GM12878 (cell line): ENCODE measurements at regions not wholly inside any gene's neighbourhood (a gene's known extent, or its start where the extent isn't known, plus 50 kb on each side); places are given as distances from the start of the nearest gene placed in this dataset.

Experiments used
- ATAC-seq: fragments of 200-7000 bp; cut with Tn5 transposase; 3 replicates; pipeline ENCODE4 v1.9.1; 2020; ENCODE audit warnings: mild to moderate bottlenecking, moderate library complexity
- BruUV-seq: library from RNA; stranded (reverse); fragments of 400-500 nt; replicated peaks from 2 replicates; lab custom pipeline; 2021; lab: Mats Ljungman, UMichigan
- CTCF ChIA-PET: fragments of 300-600 bp; sonication (Branson Sonifier 250); formaldehyde crosslinking; extraction: SDS; loops from one replicate; lab custom pipeline; 2021; ENCODE audit warnings: inconsistent platforms; lab: Yijun Ruan, JAX
- POLR2A ChIA-PET: fragments of 350-600 bp; formaldehyde crosslinking; extraction: SDS; loops from one replicate; lab custom pipeline; 2021; ENCODE audit warnings: inconsistent platforms; lab: Charles Lee
- RAD21 ChIA-PET: fragments of 300-600 bp; sonication (Branson Sonifier 250); formaldehyde crosslinking; loops from one replicate; lab custom pipeline; 2023; ENCODE audit warnings: antibody characterized with exemption; ENCODE audit not compliant: unreplicated experiment; lab: Charles Lee
- SMC1A ChIA-PET: fragments of 300-600 bp; sonication (Branson Sonifier 250); formaldehyde crosslinking; loops from one replicate; lab custom pipeline; 2023; ENCODE audit not compliant: unreplicated experiment, uncharacterized antibody; lab: Charles Lee
- DNase-seq: peaks from one replicate; pipeline ENCODE4 v3.0.0-alpha.2; 2011; ENCODE audit warnings: low read depth, low spot score
- FAIRE-seq: peaks from 3 replicates; lab custom pipeline; 2011; peaks lifted over from hg19 to GRCh38; lab: Jason Lieb, UNC
- H2AFZ ChIP-seq: 2 replicates; pipeline ENCODE4 v1.6.0; 2011; ENCODE audit warnings: low read depth, low read length, control low read depth; ENCODE audit not compliant: control insufficient read depth
- H3K27ac ChIP-seq: 2 replicates; pipeline ENCODE4 v1.5.1; 2011; ENCODE audit warnings: control low read depth; ENCODE audit not compliant: control insufficient read depth, insufficient read depth
- H3K27me3 ChIP-seq, 2 experiments: replicated peaks in 1 of 2; 2 replicates each; pipeline versions ENCODE4 v1.6.0 to v1.6.1; 2011; ENCODE audit warnings: low read length in 1 of 2; ENCODE audit not compliant: control insufficient read depth in 2 of 2, insufficient read depth in 2 of 2
- H3K36me3 ChIP-seq, 2 experiments: 2 replicates each; pipeline ENCODE4 v1.5.1; 2011; ENCODE audit warnings: low read length in 1 of 2; ENCODE audit not compliant: control insufficient read depth in 2 of 2, insufficient read depth in 2 of 2
- H3K4me1 ChIP-seq: 2 replicates; pipeline ENCODE4 v1.6.1; 2011; ENCODE audit warnings: mild to moderate bottlenecking, low read length, moderate library complexity, mixed read lengths; ENCODE audit not compliant: control insufficient read depth, insufficient read depth
- H3K4me2 ChIP-seq: 2 replicates; pipeline ENCODE4 v1.6.0; 2011; ENCODE audit warnings: control low read depth; ENCODE audit not compliant: control insufficient read depth, insufficient read depth
- H3K4me3 ChIP-seq: fragments of 200-600 bp; sonication (generic); 2 replicates; pipeline ENCODE4 v1.5.1; 2016
- H3K79me2 ChIP-seq: 2 replicates; pipeline ENCODE4 v1.6.0; 2011; ENCODE audit warnings: low read length; ENCODE audit not compliant: control insufficient read depth, insufficient read depth
- H3K9ac ChIP-seq: 2 replicates; pipeline ENCODE4 v1.8.0; 2011; ENCODE audit warnings: low read length, control low read depth, mixed read lengths; ENCODE audit not compliant: control insufficient read depth, insufficient read depth
- H3K9me3 ChIP-seq: replicated peaks from 3 replicates; pipeline ENCODE4 v1.5.1; 2011; ENCODE audit warnings: mild to moderate bottlenecking, low read length; ENCODE audit not compliant: control insufficient read depth, insufficient read depth
- H4K20me1 ChIP-seq: 2 replicates; pipeline ENCODE4 v1.6.0; 2011; ENCODE audit not compliant: control insufficient read depth, insufficient read depth
- ASH2L ChIP-seq: fragments of 300-600, 200-600 bp; sonication (generic); IDR thresholded peaks from 2 replicates; pipeline ENCODE4 v1.6.1; 2017; ENCODE audit warnings: low read depth, mild to moderate bottlenecking, borderline replicate concordance
- CBX3 ChIP-seq: fragments of 200-600 bp; sonication (generic); IDR thresholded peaks from 2 replicates; pipeline ENCODE4 v1.6.1; 2016; ENCODE audit warnings: low read depth, borderline replicate concordance
- EGR1 ChIP-seq, 2 experiments: IDR thresholded peaks; 1 replicate in 1 of 2; 2 replicates in 1 of 2; pipeline ENCODE4 v1.6.1; 2011 to 2012; ENCODE audit warnings: low read depth in 2 of 2, low read length in 2 of 2, borderline replicate concordance in 1 of 2, mild to moderate bottlenecking in 1 of 2, moderate library complexity in 1 of 2
- EP300 ChIP-seq, 2 experiments: fragments of 150-350 bp in 1 of 2; IDR thresholded peaks; 2 replicates each; pipeline ENCODE4 v1.6.1; 2011 to 2012; ENCODE audit warnings: low read depth in 2 of 2, low read length in 2 of 2, borderline replicate concordance in 1 of 2, improper control_type of control experiment in 1 of 2, inconsistent platforms in 1 of 2; ENCODE audit not compliant: control insufficient read depth in 1 of 2
- GABPA ChIP-seq: IDR thresholded peaks from 2 replicates; pipeline ENCODE4 v1.6.1; 2014; ENCODE audit warnings: antibody characterized with exemption, low read depth, mild to moderate bottlenecking, inconsistent platforms
- KAT2A ChIP-seq: conservative IDR thresholded peaks from 2 replicates; pipeline ENCODE4 v1.6.1; 2011; ENCODE audit warnings: low read depth, low read length; ENCODE audit not compliant: control insufficient read depth
- KDM1A ChIP-seq: fragments of 200-600 bp; sonication (generic); IDR thresholded peaks from 2 replicates; pipeline ENCODE4 v1.6.1; 2016; ENCODE audit warnings: borderline replicate concordance
- NFXL1 ChIP-seq: fragments of 450-650 bp; IDR thresholded peaks from 2 replicates; pipeline ENCODE4 v1.6.1; 2017; ENCODE audit warnings: antibody characterized with exemption, mild to moderate bottlenecking, borderline replicate concordance
- PAX8 ChIP-seq: fragments of 450-650 bp; IDR thresholded peaks from 2 replicates; pipeline ENCODE4 v1.6.1; 2017; ENCODE audit warnings: mild to moderate bottlenecking, moderate library complexity
- POLR2AphosphoS5 ChIP-seq: IDR thresholded peaks from 2 replicates; pipeline ENCODE4 v1.6.1; 2011; ENCODE audit warnings: mild to moderate bottlenecking, low read length, inconsistent platforms
- SIN3A ChIP-seq: IDR thresholded peaks from 2 replicates; pipeline ENCODE4 v1.6.1; 2012; ENCODE audit warnings: low read depth, low read length, improper control_type of control experiment
- SIX5 ChIP-seq: IDR thresholded peaks from 2 replicates; pipeline ENCODE4 v1.6.1; 2011; ENCODE audit warnings: mild to moderate bottlenecking, low read depth, low read length, moderate library complexity; ENCODE audit not compliant: severe bottlenecking
- SMARCA5 ChIP-seq: fragments of 450-650 bp; IDR thresholded peaks from 2 replicates; pipeline ENCODE4 v1.6.1; 2017; ENCODE audit warnings: mild to moderate bottlenecking
- SRF ChIP-seq, 2 experiments: IDR thresholded peaks; 2 replicates each; pipeline ENCODE4 v1.6.1; 2011; ENCODE audit warnings: low read depth in 2 of 2, low read length in 2 of 2, mild to moderate bottlenecking in 1 of 2, moderate library complexity in 1 of 2
- TAF1 ChIP-seq: IDR thresholded peaks from 2 replicates; pipeline ENCODE4 v1.6.1; 2011; ENCODE audit warnings: mild to moderate bottlenecking, low read depth, low read length, borderline replicate concordance
- TBL1XR1 ChIP-seq: IDR thresholded peaks from 2 replicates; pipeline ENCODE4 v1.6.1; 2012; ENCODE audit warnings: low read depth, low read length, improper control_type of control experiment
- ZNF622 ChIP-seq: fragments of 450-650 bp; IDR thresholded peaks from 2 replicates; pipeline ENCODE4 v1.6.1; 2017; ENCODE audit warnings: mild to moderate bottlenecking, inconsistent platforms
- in situ Hi-C: fragments of 300-500 bp; cut with MboI; formaldehyde crosslinking; loops from 9 replicates; pipeline ENCODE4 v1.14.3; 2018; ENCODE audit warnings: mixed read lengths
- intact Hi-C: fragments of 100-400 bp; cut with micrococcal nuclease; formaldehyde crosslinking; loops from one replicate; pipeline ENCODE4 v1.14.2; 2022; ENCODE audit not compliant: unreplicated experiment
- TF ChIP-seq, protein P1 (sequence below): fragments of 150-350 bp; IDR thresholded peaks from 2 replicates; pipeline ENCODE4 v1.6.1; 2014; ENCODE audit warnings: mild to moderate bottlenecking, low read depth, low read length

DNA sequence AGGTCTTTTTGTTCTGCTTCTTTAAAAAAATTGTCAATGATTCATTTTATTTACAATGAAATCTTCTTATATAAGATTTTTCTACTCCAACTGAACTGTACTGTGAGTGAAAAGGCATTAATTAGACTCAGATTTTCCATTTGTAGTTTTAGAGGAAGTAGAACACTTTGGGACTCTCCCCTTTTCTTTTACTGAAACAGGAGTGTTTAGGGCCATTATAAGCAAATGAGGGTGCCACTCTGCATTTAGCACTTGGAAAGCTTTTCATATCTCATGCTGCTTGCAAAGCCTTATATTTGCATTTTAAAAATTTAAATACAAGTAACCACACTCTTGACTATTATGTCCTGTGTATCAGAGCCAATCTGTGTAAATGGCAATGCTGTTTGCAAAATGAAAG lies 584.3 kb downstream of the KLHL13 start:
- ChIA-PET POLR2A (no interaction called here), RAD21 (no interaction called here), CTCF (no interaction called here), SMC1A (no interaction called here)
- no peak overlapping the region for H3K27ac ChIP-seq
- H3K9ac ChIP-seq: no peak overlapping the region
- intact Hi-C loops (no loop called here), in situ Hi-C loops (no loop called here)
- H3K79me2 ChIP-seq: no peaks in the 10 kb centered on the region
- DNase-seq (no peak), ATAC-seq (no peak), FAIRE-seq (no peak)
- H3K9me3 ChIP-seq: no peaks in the 10 kb centered on the region
- no peaks in the 10 kb centered on the region for H3K27me3 ChIP-seq
- no peak overlapping the region for H2AFZ ChIP-seq
- no peaks in the 10 kb centered on the region for H4K20me1 ChIP-seq
- H3K4me1 ChIP-seq: no peaks in the 10 kb centered on the region
- H3K4me3 ChIP-seq: no peak overlapping the region
- H3K4me2 ChIP-seq: no peak overlapping the region
- no peaks in the 10 kb centered on the region for H3K36me3 ChIP-seq
- TF ChIP-seq POLR2AphosphoS5: no peak
- no peak for TF ChIP-seq ASH2L
- no peak for TF ChIP-seq TBL1XR1
- TF ChIP-seq GABPA: no peak
- no peak for TF ChIP-seq EP300 (IDR thresholded peaks at IDR 0.05; ENCODE audit: borderline replicate concordance in 1 of 2, control insufficient read depth in 1 of 2, low read depth in 2 of 2, low read length in 2 of 2)
- no peak for TF ChIP-seq SIN3A
- TF ChIP-seq ZNF622: no peak
- no peak for TF ChIP-seq TAF1
- no peak for TF ChIP-seq KDM1A
- TF ChIP-seq CBX3: no peak
- TF ChIP-seq SRF (IDR thresholded peaks at IDR 0.05; ENCODE audit: low read depth in 2 of 2, low read length in 2 of 2): no peak
- no peak for TF ChIP-seq PAX8
- no peak for TF ChIP-seq KAT2A
- TF ChIP-seq SMARCA5: no peak
- no peak for TF ChIP-seq EGR1 (IDR thresholded peaks at IDR 0.05; ENCODE audit: borderline replicate concordance in 1 of 2, low read depth in 2 of 2, low read length in 2 of 2)
- TF ChIP-seq, protein P1, sequence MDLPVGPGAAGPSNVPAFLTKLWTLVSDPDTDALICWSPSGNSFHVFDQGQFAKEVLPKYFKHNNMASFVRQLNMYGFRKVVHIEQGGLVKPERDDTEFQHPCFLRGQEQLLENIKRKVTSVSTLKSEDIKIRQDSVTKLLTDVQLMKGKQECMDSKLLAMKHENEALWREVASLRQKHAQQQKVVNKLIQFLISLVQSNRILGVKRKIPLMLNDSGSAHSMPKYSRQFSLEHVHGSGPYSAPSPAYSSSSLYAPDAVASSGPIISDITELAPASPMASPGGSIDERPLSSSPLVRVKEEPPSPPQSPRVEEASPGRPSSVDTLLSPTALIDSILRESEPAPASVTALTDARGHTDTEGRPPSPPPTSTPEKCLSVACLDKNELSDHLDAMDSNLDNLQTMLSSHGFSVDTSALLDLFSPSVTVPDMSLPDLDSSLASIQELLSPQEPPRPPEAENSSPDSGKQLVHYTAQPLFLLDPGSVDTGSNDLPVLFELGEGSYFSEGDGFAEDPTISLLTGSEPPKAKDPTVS: no peak
- TF ChIP-seq SIX5: no peak
- TF ChIP-seq NFXL1: no peak
- BruUV-seq: no TSS peak
